ENCODE measurements at regions not wholly inside any gene's neighbourhood (a gene's known extent, or its start where the extent isn't known, plus 50 kb on each side); places are given as distances from the start of the nearest gene placed in this dataset.

- H3K36me3 ChIP-seq, result no peaks in the 10 kb centered on the region
- no peak overlapping the region for H3K4me3 ChIP-seq
- H4K20me1 ChIP-seq, result no peaks in the 10 kb centered on the region
- H3K4me2 ChIP-seq, result no peak overlapping the region
- no peaks in the 10 kb centered on the region for H3K9me3 ChIP-seq
- H3K9ac ChIP-seq, result no peak overlapping the region
- no peak overlapping the region for H3K27ac ChIP-seq
- no peaks in the 10 kb centered on the region for H3K4me1 ChIP-seq
- TF ChIP-seq Cebpa-rat (IDR thresholded peaks at IDR 0.05), result no peak
- no peaks in the 10 kb centered on the region for H3K27me3 ChIP-seq
Observed at GRCh38 chr11:110874437-110875030, 162.3 kb upstream of the ARHGAP20 start.

- Histone ChIP-seq H3K36me3 (no peaks in the 10 kb centered on the region), H3K27ac (no peak overlapping the region), H3K4me1 (no peaks in the 10 kb centered on the region), H3K4me2 (no peak overlapping the region), H3K27me3 (no peaks in the 10 kb centered on the region), H3K4me3 (no peak overlapping the region), H3K9me3 (no peaks in the 10 kb centered on the region), H3K9ac (no peak overlapping the region), H4K20me1 (no peaks in the 10 kb centered on the region)
- no peak for TF ChIP-seq Cebpa-rat (IDR thresholded peaks at IDR 0.05)
Observed at GRCh38 chr11:110873975-110874374, 161.7 kb upstream of the ARHGAP20 start.

- H3K36me3 ChIP-seq, result no peaks in the 10 kb centered on the region
- H3K9me3 ChIP-seq, result no peaks in the 10 kb centered on the region
- no peak overlapping the region for H3K4me3 ChIP-seq
- H4K20me1 ChIP-seq, result no peaks in the 10 kb centered on the region
- H3K27ac ChIP-seq, result no peak overlapping the region
- TF ChIP-seq Cebpa-rat (IDR thresholded peaks at IDR 0.05), result no peak
- H3K4me1 ChIP-seq, result no peaks in the 10 kb centered on the region
- no peaks in the 10 kb centered on the region for H3K27me3 ChIP-seq
- no peak overlapping the region for H3K9ac ChIP-seq
- no peak overlapping the region for H3K4me2 ChIP-seq
Observed at GRCh38 chr11:110870816-110871522, 158.7 kb upstream of the ARHGAP20 start.

GRCh38 chr11:110867951-110868350, 155.7 kb upstream of the ARHGAP20 start:
- H3K27me3 ChIP-seq, result no peaks in the 10 kb centered on the region
- no peak overlapping the region for H3K4me3 ChIP-seq
- no peak overlapping the region for H3K9ac ChIP-seq
- H3K4me2 ChIP-seq, result no peak overlapping the region
- H3K27ac ChIP-seq, result no peak overlapping the region
- no peaks in the 10 kb centered on the region for H3K36me3 ChIP-seq
- no peaks in the 10 kb centered on the region for H4K20me1 ChIP-seq
- no peaks in the 10 kb centered on the region for H3K4me1 ChIP-seq
- no peak for TF ChIP-seq Cebpa-rat (IDR thresholded peaks at IDR 0.05)
- no peaks in the 10 kb centered on the region for H3K9me3 ChIP-seq

- H4K20me1 ChIP-seq, result no peaks in the 10 kb centered on the region
Observed at GRCh38 chr11:110866081-110866480, 153.8 kb upstream of the ARHGAP20 start.

GRCh38 chr11:110862407-110862806, 150.2 kb upstream of the ARHGAP20 start:
- Histone ChIP-seq H3K4me3 (no peak overlapping the region), H3K9ac (no peak overlapping the region), H3K4me1 (peaks cover 14% of the 10 kb centered on the region), H3K27ac (no peak overlapping the region), H3K4me2 (no peak overlapping the region), H3K36me3 (no peaks in the 10 kb centered on the region), H3K27me3 (no peaks in the 10 kb centered on the region), H4K20me1 (no peaks in the 10 kb centered on the region), H3K9me3 (no peaks in the 10 kb centered on the region)
- TF ChIP-seq Cebpa-rat (IDR thresholded peaks at IDR 0.05), result no peak

More at GRCh38 chr11:110866081-110866480, 153.8 kb upstream of the ARHGAP20 start:
- no peaks in the 10 kb centered on the region for H3K27me3 ChIP-seq
- no peaks in the 10 kb centered on the region for H3K4me1 ChIP-seq
- no peak overlapping the region for H3K9ac ChIP-seq
- H3K4me3 ChIP-seq, result no peak overlapping the region
- no peaks in the 10 kb centered on the region for H3K9me3 ChIP-seq
- no peaks in the 10 kb centered on the region for H3K36me3 ChIP-seq
- no peak overlapping the region for H3K27ac ChIP-seq
- TF ChIP-seq Cebpa-rat (IDR thresholded peaks at IDR 0.05), result no peak
- H3K4me2 ChIP-seq, result no peak overlapping the region

DNA sequence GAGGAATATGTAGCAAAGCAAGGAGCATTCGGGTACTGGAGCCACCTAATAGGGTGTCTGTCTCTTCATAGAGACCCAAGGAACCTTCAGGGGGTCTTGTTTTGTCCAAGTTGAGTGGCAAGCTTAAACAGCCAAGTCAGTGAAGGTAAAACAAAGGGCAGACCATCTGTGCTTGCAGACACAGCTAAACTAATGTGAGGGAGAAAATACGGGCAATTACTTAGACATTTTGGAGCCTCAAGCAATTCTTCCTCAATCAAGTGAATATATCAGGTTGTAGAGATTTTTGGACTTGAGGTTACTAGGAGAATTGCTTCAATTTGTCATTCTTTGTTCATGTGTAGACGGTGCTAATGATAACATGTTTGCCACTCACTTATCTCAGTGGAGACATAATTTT, 148.2 kb upstream of the ARHGAP20 start:
- Histone ChIP-seq H3K4me3 (no peak overlapping the region), H3K36me3 (no peaks in the 10 kb centered on the region), H3K9ac (no peak overlapping the region), H3K4me2 (no peak overlapping the region), H3K9me3 (no peaks in the 10 kb centered on the region), H4K20me1 (no peaks in the 10 kb centered on the region), H3K4me1 (peaks cover 22% of the 10 kb centered on the region), H3K27me3 (no peaks in the 10 kb centered on the region), H3K27ac (no peak overlapping the region)
- TF ChIP-seq Cebpa-rat (IDR thresholded peaks at IDR 0.05), result no peak

- no peak overlapping the region for H3K9ac ChIP-seq
- H3K4me2 ChIP-seq, result no peak overlapping the region
- TF ChIP-seq Cebpa-rat (IDR thresholded peaks at IDR 0.05), result no peak
- H4K20me1 ChIP-seq, result no peaks in the 10 kb centered on the region
- H3K27me3 ChIP-seq, result no peaks in the 10 kb centered on the region
- H3K4me3 ChIP-seq, result no peak overlapping the region
- H3K36me3 ChIP-seq, result no peaks in the 10 kb centered on the region
- H3K9me3 ChIP-seq, result no peaks in the 10 kb centered on the region
- peaks cover 22% of the 10 kb centered on the region for H3K4me1 ChIP-seq
- no peak overlapping the region for H3K27ac ChIP-seq
Observed at GRCh38 chr11:110859998-110860397, 147.8 kb upstream of the ARHGAP20 start.

DNA sequence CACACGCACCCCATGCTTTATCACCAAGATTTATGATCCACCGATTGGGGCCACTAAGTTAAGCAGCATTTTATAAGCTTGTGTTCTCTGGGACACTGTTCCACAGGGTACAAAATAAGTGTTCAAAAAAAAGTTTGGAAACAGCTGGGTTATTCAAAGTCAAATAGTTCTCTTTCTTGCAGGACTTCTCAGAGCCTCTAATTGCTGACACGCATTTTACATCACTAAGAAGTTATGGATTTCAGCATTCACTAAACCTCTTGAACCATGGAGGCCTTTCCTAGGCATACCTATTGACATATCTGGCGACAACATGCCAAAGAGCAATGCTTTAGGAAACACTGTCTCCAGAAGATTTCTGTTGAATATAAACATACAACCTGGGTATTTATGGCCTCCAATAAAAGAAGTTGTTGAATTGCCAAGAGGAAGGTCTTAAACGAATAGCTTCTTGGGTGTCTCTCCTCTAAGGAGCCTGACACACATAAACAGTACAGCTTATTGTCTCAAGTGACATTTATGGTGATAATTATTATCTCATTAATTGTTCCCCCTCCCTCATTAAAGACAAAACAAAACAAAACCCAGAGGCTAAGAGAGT, 147.1 kb upstream of the ARHGAP20 start:
- Histone ChIP-seq H3K4me1 (peaks cover 27% of the 10 kb centered on the region), H4K20me1 (no peaks in the 10 kb centered on the region), H3K9me3 (peaks cover under 1% of the 10 kb centered on the region; the same call in 1 of the 2 replicates), H3K36me3 (no peaks in the 10 kb centered on the region), H3K4me3 (no peak overlapping the region), H3K4me2 (no peak overlapping the region), H3K27me3 (no peaks in the 10 kb centered on the region), H3K9ac (no peak overlapping the region), H3K27ac (no peak overlapping the region)
- no peak for TF ChIP-seq Cebpa-rat (IDR thresholded peaks at IDR 0.05)

GRCh38 chr11:110858547-110858921, 146.3 kb upstream of the ARHGAP20 start:
- H3K27ac ChIP-seq, result no peak overlapping the region
- no peak overlapping the region for H3K4me3 ChIP-seq
- no peak overlapping the region for H3K9ac ChIP-seq
- no peaks in the 10 kb centered on the region for H3K27me3 ChIP-seq
- H4K20me1 ChIP-seq, result no peaks in the 10 kb centered on the region
- no peak for TF ChIP-seq Cebpa-rat (IDR thresholded peaks at IDR 0.05)
- H3K4me2 ChIP-seq, result peak overlapping the region; percentile 33
- H3K4me1 ChIP-seq, result peaks cover 27% of the 10 kb centered on the region
- peaks cover 5% of the 10 kb centered on the region; the same call in 1 of the 2 replicates for H3K9me3 ChIP-seq
- no peaks in the 10 kb centered on the region for H3K36me3 ChIP-seq
